GM23248 (cell line): ENCODE measurements at regions not wholly inside any gene's neighbourhood (a gene's known extent, or its start where the extent isn't known, plus 50 kb on each side); places are given as distances from the start of the nearest gene placed in this dataset.

Source experiments
- DNase-seq: peaks from one replicate; pipeline ENCODE4 v3.0.0-alpha.2; 2015
- H2AFZ ChIP-seq: fragments of 200-600 bp; sonication (generic); 2 replicates; pipeline ENCODE4 v1.6.1; 2016; ENCODE audit warnings: antibody characterized with exemption
- H3F3A ChIP-seq: fragments of 200-600 bp; sonication (generic); 2 replicates; pipeline ENCODE4 v1.6.1; 2016; ENCODE audit warnings: mild to moderate bottlenecking, antibody characterized with exemption, mixed run types; ENCODE audit not compliant: insufficient read depth
- H3K27ac ChIP-seq: fragments of 200-600 bp; sonication (generic); 2 replicates; pipeline ENCODE4 v1.5.1; 2016; ENCODE audit warnings: mild to moderate bottlenecking
- H3K27me3 ChIP-seq: fragments of 200-600 bp; sonication (generic); replicated peaks from 2 replicates; pipeline ENCODE4 v1.6.1; 2016; ENCODE audit warnings: mild to moderate bottlenecking; ENCODE audit not compliant: insufficient read depth
- H3K36me3 ChIP-seq: fragments of 200-600 bp; sonication (generic); 2 replicates; pipeline ENCODE4 v1.6.1; 2016; ENCODE audit warnings: low read depth, mild to moderate bottlenecking
- H3K4me1 ChIP-seq: fragments of 200-600 bp; sonication (generic); 2 replicates; pipeline ENCODE4 v1.6.1; 2016; ENCODE audit warnings: mild to moderate bottlenecking; ENCODE audit not compliant: insufficient read depth
- H3K4me2 ChIP-seq: fragments of 200-600 bp; sonication (generic); one replicate; pipeline ENCODE4 v1.6.1; 2016; ENCODE audit warnings: mild to moderate bottlenecking; ENCODE audit not compliant: unreplicated experiment
- H3K4me3 ChIP-seq: fragments of 200-600 bp; sonication (generic); 2 replicates; pipeline ENCODE4 v1.5.1; 2016; ENCODE audit warnings: mild to moderate bottlenecking
- H3K79me2 ChIP-seq: fragments of 200-600 bp; sonication (generic); 2 replicates; pipeline ENCODE4 v1.6.1; 2016; ENCODE audit warnings: mild to moderate bottlenecking; ENCODE audit not compliant: insufficient read depth
- H3K9ac ChIP-seq: fragments of 200-600 bp; sonication (generic); 2 replicates; pipeline ENCODE4 v1.6.1; 2016; ENCODE audit warnings: mild to moderate bottlenecking
- H3K9me2 ChIP-seq: fragments of 200-600 bp; sonication (generic); 2 replicates; pipeline ENCODE4 v1.6.1; 2016; ENCODE audit warnings: mixed run types, mild to moderate bottlenecking, moderate library complexity; ENCODE audit not compliant: insufficient read depth
- H3K9me3 ChIP-seq: fragments of 200-600 bp; sonication (generic); one replicate; pipeline ENCODE4 v1.6.1; 2017; ENCODE audit warnings: low read depth
- H4K20me1 ChIP-seq: fragments of 200-600 bp; sonication (generic); 2 replicates; pipeline ENCODE4 v1.6.0; 2016; ENCODE audit not compliant: insufficient read depth
- EZH2 ChIP-seq: fragments of 200-600 bp; sonication (generic); IDR thresholded peaks from 2 replicates; pipeline ENCODE4 v1.6.1; 2018; ENCODE audit warnings: antibody characterized with exemption, mild to moderate bottlenecking; ENCODE audit not compliant: insufficient read depth, poor library complexity, severe bottlenecking
- EZH2phosphoT487 ChIP-seq: fragments of 200-600 bp; sonication (generic); IDR thresholded peaks from 2 replicates; pipeline ENCODE4 v1.6.1; 2018; ENCODE audit warnings: antibody characterized with exemption, moderate library complexity, mild to moderate bottlenecking, low read depth; ENCODE audit not compliant: insufficient read depth
- WGBS, 2 experiments: methylation state at CpG; one replicate each; pipeline ENCODE4 v1.1.6; 2015 to 2017; ENCODE audit warnings: low lambda C conversion rate in 2 of 2, low coverage in 1 of 2; ENCODE audit errors: missing lambda C conversion rate in 2 of 2; 5-methylcytosine and 5-hydroxymethylcytosine counted together
- in situ Hi-C: fragments of 300-500 bp; cut with MboI; formaldehyde crosslinking; loops from 2 replicates; pipeline ENCODE4 v1.15.0; 2020

DNA sequence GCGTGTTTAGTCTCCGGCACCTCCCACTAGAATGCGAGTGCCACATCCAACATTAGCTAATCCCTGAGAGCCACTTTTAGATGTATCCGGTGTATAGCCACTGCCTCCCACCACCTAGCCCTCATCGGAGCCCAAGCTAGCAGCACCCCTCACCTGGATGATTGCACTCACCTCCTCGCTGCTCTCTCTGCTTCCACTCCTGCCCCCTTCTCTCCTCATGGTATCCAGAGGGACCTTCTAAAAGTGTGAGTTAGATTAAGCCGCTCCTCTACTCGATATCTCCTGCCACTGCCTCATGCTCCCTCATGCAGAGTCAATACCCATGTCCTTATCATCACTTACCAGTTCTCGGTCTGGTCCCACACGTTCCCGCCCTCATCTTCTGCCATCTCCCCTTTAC lies 125.3 kb downstream of the RAB11FIP2 start:
- Histone ChIP-seq H3K4me1 (no peaks in the 10 kb centered on the region), H2AFZ (no peak overlapping the region), H3K4me2 (no peak overlapping the region), H3K27ac (no peak overlapping the region), H3K9me2 (no peaks in the 10 kb centered on the region), H3K27me3 (peaks cover 5% of the 10 kb centered on the region), H3K9ac (no peak overlapping the region), H3K4me3 (no peak overlapping the region), H3F3A (no peaks in the 10 kb centered on the region), H3K9me3 (no peaks in the 10 kb centered on the region), H3K36me3 (no peaks in the 10 kb centered on the region), H4K20me1 (no peaks in the 10 kb centered on the region), H3K79me2 (no peaks in the 10 kb centered on the region)
- in situ Hi-C loops = no loop called here
- no peak for DNase-seq
- no peak for TF ChIP-seq EZH2phosphoT487
- TF ChIP-seq EZH2 = no peak
- WGBS, 2 experiments = 72 to 75% methylated on average over 11 of the region's 11 CpGs

DNA sequence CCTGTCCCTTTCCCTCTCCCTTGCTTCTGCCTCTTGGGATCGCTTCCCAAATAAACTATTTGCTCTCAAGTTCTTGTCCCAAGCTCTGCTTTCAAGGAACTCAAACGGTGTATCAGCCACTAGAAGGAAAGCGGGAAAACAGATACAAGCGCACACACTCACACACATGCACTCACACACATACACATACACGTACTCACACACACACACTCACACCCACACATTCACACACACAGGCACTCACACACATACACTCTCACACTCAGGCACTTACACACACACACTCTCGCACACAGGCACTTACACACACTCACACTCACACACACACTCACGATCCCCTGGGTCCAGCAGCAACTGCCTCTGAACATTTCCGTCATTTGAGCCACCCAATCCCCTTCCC lies 121.9 kb downstream of the RAB11FIP2 start:
- no peaks in the 10 kb centered on the region for H3K36me3 ChIP-seq
- H3K79me2 ChIP-seq = no peaks in the 10 kb centered on the region
- H3F3A ChIP-seq = no peaks in the 10 kb centered on the region
- TF ChIP-seq EZH2phosphoT487 (no peak), EZH2 (no peak)
- H3K27me3 ChIP-seq = peaks cover 12% of the 10 kb centered on the region; the same call in 1 of the 2 replicates
- H3K9ac ChIP-seq = no peak overlapping the region
- no peaks in the 10 kb centered on the region for H3K9me3 ChIP-seq
- 73 to 78% methylated on average over 8 of the region's 8 CpGs for WGBS, 2 experiments
- H2AFZ ChIP-seq = no peak overlapping the region
- H3K27ac ChIP-seq = no peak overlapping the region
- H4K20me1 ChIP-seq = no peaks in the 10 kb centered on the region
- DNase-seq = no peak
- no peak overlapping the region for H3K4me3 ChIP-seq
- no peaks in the 10 kb centered on the region for H3K4me1 ChIP-seq
- in situ Hi-C loops = no loop called here
- no peak overlapping the region for H3K4me2 ChIP-seq
- H3K9me2 ChIP-seq = no peaks in the 10 kb centered on the region

DNA sequence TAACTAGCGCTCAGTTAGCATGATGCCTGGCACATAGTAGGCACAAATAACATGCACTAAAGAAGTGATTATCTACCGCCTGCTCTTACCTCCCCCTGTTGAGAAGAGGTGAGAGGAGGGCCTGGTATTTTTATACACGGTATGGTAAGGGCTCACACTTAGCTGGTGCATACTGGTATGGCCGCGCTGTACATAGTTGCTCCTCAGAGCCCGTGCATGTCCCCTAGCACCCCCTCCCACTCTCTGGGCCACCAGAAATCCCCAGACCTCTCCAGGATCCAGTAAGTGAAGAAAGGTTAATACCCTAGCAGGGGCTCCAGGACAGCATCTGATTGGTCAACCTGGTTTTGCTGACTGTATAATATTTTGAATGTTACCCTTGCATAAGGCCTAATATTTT lies 121.4 kb downstream of the RAB11FIP2 start:
- no peak overlapping the region for H3K9ac ChIP-seq
- in situ Hi-C loops = no loop called here
- no peak overlapping the region for H3K4me3 ChIP-seq
- H3K27me3 ChIP-seq = peaks cover 12% of the 10 kb centered on the region; the same call in 1 of the 2 replicates
- no peaks in the 10 kb centered on the region for H3K9me2 ChIP-seq
- WGBS, 2 experiments = 70 to 71% methylated on average over 6 of the region's 6 CpGs
- no peaks in the 10 kb centered on the region for H3K36me3 ChIP-seq
- no peaks in the 10 kb centered on the region for H3F3A ChIP-seq
- no peak overlapping the region for H3K4me2 ChIP-seq
- no peak for DNase-seq
- H3K9me3 ChIP-seq = no peaks in the 10 kb centered on the region
- H2AFZ ChIP-seq = no peak overlapping the region
- no peaks in the 10 kb centered on the region for H4K20me1 ChIP-seq
- TF ChIP-seq EZH2phosphoT487 = no peak
- no peak for TF ChIP-seq EZH2
- no peak overlapping the region for H3K27ac ChIP-seq
- no peaks in the 10 kb centered on the region for H3K79me2 ChIP-seq
- H3K4me1 ChIP-seq = no peaks in the 10 kb centered on the region

DNA sequence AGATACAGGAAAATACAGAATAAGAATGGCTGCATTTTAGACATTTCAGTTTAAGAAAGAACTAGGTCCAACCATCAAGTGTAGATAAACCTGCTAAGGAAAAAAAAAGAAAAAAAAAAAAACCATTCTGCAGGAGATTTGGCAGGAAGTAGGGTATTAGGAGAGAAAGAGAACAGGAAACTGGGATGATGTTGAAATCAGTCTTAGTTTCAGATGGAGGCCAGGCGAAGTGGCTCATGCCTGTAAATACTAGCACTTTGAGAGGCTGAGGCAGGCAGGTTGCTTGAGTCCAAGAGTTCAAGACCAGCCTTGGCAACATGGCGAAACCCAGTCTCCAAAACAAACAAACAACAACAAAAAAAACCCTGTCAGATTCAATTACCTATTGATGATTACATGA lies 120.2 kb downstream of the RAB11FIP2 start:
- no peak overlapping the region for H3K4me2 ChIP-seq
- no peaks in the 10 kb centered on the region for H3K36me3 ChIP-seq
- WGBS, 2 experiments = 76% methylated on average over 2 of the region's 2 CpGs
- H4K20me1 ChIP-seq = no peaks in the 10 kb centered on the region
- H3K27me3 ChIP-seq = peaks cover 12% of the 10 kb centered on the region; the same call in 1 of the 2 replicates
- H3K9me2 ChIP-seq = no peaks in the 10 kb centered on the region
- no peak overlapping the region for H2AFZ ChIP-seq
- no peaks in the 10 kb centered on the region for H3K9me3 ChIP-seq
- TF ChIP-seq EZH2phosphoT487 (no peak), EZH2 (no peak)
- no peak for DNase-seq
- no peak overlapping the region for H3K4me3 ChIP-seq
- H3K9ac ChIP-seq = no peak overlapping the region
- H3F3A ChIP-seq = no peaks in the 10 kb centered on the region
- H3K79me2 ChIP-seq = no peaks in the 10 kb centered on the region
- H3K27ac ChIP-seq = no peak overlapping the region
- in situ Hi-C loops = no loop called here
- H3K4me1 ChIP-seq = no peaks in the 10 kb centered on the region

DNA sequence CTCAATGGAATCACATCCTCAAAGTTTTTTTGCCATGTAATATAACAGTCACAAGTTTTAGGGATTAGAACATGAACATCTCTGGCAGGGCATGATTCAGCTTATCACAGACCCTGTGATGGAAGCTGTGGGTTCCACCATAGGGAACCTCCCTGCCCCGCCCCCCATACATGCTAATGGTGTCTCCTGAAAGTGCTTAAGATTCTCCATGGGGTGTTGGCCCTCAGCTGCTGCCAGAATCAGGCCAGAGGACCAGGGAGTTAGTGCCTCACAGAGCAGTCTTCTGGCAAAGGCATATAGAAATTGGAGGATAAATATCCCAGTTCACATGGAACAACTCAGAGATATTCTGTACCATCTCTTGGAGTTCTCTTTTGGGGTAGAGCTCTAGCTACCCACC lies 119.4 kb downstream of the RAB11FIP2 start:
- H4K20me1 ChIP-seq = no peaks in the 10 kb centered on the region
- no peak overlapping the region for H3K9ac ChIP-seq
- H3K9me2 ChIP-seq = no peaks in the 10 kb centered on the region
- WGBS, 2 experiments = 19 to 36% methylated on average over 1 of the region's 1 CpG
- in situ Hi-C loops = no loop called here
- no peaks in the 10 kb centered on the region for H3F3A ChIP-seq
- H3K36me3 ChIP-seq = no peaks in the 10 kb centered on the region
- no peak for DNase-seq
- no peaks in the 10 kb centered on the region for H3K79me2 ChIP-seq
- peaks cover 12% of the 10 kb centered on the region; the same call in 1 of the 2 replicates for H3K27me3 ChIP-seq
- no peaks in the 10 kb centered on the region for H3K4me1 ChIP-seq
- H3K4me2 ChIP-seq = no peak overlapping the region
- H3K4me3 ChIP-seq = no peak overlapping the region
- H2AFZ ChIP-seq = no peak overlapping the region
- no peak overlapping the region for H3K27ac ChIP-seq
- no peaks in the 10 kb centered on the region for H3K9me3 ChIP-seq
- TF ChIP-seq EZH2phosphoT487 = no peak
- TF ChIP-seq EZH2 = no peak
